ENCODE measurements at regions not wholly inside any gene's neighbourhood (a gene's known extent, or its start where the extent isn't known, plus 50 kb on each side); places are given as distances from the start of the nearest gene placed in this dataset.
"Not testable (repeated sequence)": the region's sequence is repeated elsewhere in the genome, so short reads cannot be mapped to it uniquely, and the experiment has no call there.

DNA sequence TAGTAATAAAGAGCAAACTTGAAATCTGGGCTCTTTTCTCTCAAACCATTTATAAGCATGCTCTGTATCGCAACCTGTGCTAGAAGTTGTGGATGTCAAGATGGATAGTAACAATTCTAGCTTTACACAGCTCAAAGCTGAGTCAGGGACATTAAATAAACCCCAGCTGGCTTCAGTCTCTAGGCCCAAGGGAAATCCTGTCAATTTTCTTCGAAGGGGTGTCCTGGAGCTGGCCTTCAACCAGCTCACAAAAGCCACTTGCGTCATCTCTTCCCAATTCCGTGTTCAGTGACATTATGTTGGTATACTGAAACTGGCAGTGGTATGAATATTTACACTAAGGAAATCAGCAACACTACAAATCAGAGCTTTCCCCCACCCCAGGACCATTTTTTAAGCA, 89.8 kb upstream of the PRKG2 start:
- TF ChIP-seq POLR2A (IDR thresholded peaks at IDR 0.05) (no peak), EP300 (IDR thresholded peaks at IDR 0.05) (no peak)
- TF ChIP-seq, protein P1, sequence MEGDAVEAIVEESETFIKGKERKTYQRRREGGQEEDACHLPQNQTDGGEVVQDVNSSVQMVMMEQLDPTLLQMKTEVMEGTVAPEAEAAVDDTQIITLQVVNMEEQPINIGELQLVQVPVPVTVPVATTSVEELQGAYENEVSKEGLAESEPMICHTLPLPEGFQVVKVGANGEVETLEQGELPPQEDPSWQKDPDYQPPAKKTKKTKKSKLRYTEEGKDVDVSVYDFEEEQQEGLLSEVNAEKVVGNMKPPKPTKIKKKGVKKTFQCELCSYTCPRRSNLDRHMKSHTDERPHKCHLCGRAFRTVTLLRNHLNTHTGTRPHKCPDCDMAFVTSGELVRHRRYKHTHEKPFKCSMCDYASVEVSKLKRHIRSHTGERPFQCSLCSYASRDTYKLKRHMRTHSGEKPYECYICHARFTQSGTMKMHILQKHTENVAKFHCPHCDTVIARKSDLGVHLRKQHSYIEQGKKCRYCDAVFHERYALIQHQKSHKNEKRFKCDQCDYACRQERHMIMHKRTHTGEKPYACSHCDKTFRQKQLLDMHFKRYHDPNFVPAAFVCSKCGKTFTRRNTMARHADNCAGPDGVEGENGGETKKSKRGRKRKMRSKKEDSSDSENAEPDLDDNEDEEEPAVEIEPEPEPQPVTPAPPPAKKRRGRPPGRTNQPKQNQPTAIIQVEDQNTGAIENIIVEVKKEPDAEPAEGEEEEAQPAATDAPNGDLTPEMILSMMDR (IDR thresholded peaks at IDR 0.05) = no peak
- no peaks in the 10 kb centered on the region for H3K4me1 ChIP-seq (ENCODE audit: insufficient read depth)
- H3K36me3 ChIP-seq = no peaks in the 10 kb centered on the region
- H3K4me3 ChIP-seq = no peak overlapping the region
- intact Hi-C loops (cut with DNase I) = no loop called here
- H3K27me3 ChIP-seq = no peaks in the 10 kb centered on the region
- H3K9me3 ChIP-seq = no peaks in the 10 kb centered on the region
- DNase-seq = no peak
- WGBS, 3 donors = 59 to 77% (median 69%) methylated on average over 4 of the region's 4 CpGs
- H3K27ac ChIP-seq = no peak overlapping the region

DNA sequence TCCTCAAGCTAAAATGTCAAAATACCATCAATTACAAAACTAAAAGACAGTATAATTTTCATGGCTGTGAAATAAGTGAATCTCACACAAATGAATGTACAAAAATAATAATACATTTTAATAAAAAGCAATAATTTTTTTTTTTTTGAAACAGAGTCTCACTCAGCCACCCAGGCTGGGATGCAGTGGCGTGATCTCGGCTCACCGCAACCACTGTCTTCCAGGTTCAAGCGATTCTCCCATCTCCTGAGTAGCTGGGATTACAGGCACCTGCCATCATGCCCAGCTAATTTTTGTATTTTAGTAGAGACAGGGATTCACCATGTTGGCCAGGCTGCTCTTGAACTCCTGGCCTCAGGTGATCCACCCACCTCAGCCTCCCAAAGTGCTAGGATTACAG, 85.3 kb upstream of the PRKG2 start:
- DNase-seq; H3K36me3 ChIP-seq; intact Hi-C loops (cut with DNase I); H3K4me1 ChIP-seq (ENCODE audit: insufficient read depth); H3K4me3 ChIP-seq; H3K27ac ChIP-seq; H3K9me3 ChIP-seq; H3K27me3 ChIP-seq: not testable (repeated sequence)
- WGBS, 3 donors = 92 to 97% (median 94%) methylated on average over 4 of the region's 4 CpGs

DNA sequence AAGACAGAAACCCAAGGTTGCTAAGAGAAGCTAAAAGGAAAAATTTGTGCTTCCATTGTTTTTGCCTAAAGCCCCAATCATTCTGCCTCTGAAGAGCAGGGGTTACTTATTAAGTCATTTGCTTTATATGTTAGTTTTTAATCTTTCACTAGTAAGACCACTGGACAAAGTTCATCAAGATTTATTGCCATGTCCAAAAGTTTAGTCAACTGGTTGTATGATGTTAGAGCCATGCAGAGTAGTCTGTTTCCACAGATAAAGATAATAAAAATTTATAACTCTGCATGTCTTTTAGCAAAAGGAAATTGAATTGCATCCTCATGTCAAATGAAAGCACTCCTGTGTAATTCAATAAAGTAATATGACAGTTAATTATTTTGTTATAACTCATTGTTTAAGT, 75.8 kb upstream of the PRKG2 start:
- TF ChIP-seq POLR2A (IDR thresholded peaks at IDR 0.05) (no peak), EP300 (IDR thresholded peaks at IDR 0.05) (no peak)
- TF ChIP-seq, protein P1 (IDR thresholded peaks at IDR 0.05) = no peak
- Histone ChIP-seq H3K27ac (no peak overlapping the region), H3K27me3 (no peaks in the 10 kb centered on the region), H3K9me3 (no peaks in the 10 kb centered on the region), H3K36me3 (no peaks in the 10 kb centered on the region), H3K4me1 (ENCODE audit: insufficient read depth) (no peaks in the 10 kb centered on the region), H3K4me3 (no peak overlapping the region)
- no peak for DNase-seq
- intact Hi-C loops (cut with DNase I) = no loop called here

DNA sequence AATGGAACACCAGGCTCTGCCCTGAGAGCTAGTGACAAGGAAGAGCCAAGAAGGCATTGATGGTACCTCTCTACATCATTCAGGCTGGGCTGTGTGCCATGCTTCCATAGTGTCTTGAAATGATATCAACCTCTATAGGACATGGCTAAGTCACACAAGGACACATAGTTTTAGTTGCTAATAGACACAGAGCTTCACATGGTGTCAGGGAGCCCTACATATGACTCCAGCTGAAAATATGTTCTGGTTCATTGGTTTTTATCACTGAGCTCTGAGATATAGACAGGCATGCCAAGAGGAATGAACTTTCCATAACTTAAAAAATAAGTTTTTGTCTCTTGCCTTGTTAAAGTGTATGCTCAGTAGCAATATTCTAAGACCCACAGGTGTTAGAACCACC, 72.1 kb upstream of the PRKG2 start:
- intact Hi-C loops (cut with DNase I) = no loop called here
- Histone ChIP-seq H3K27ac (no peak overlapping the region), H3K4me3 (no peak overlapping the region), H3K9me3 (no peaks in the 10 kb centered on the region), H3K36me3 (no peaks in the 10 kb centered on the region), H3K27me3 (no peaks in the 10 kb centered on the region), H3K4me1 (ENCODE audit: insufficient read depth) (no peaks in the 10 kb centered on the region)
- no peak for DNase-seq
- TF ChIP-seq, protein P1 (IDR thresholded peaks at IDR 0.05) = no peak
- TF ChIP-seq EP300 (IDR thresholded peaks at IDR 0.05) (no peak), POLR2A (IDR thresholded peaks at IDR 0.05) (no peak)

DNA sequence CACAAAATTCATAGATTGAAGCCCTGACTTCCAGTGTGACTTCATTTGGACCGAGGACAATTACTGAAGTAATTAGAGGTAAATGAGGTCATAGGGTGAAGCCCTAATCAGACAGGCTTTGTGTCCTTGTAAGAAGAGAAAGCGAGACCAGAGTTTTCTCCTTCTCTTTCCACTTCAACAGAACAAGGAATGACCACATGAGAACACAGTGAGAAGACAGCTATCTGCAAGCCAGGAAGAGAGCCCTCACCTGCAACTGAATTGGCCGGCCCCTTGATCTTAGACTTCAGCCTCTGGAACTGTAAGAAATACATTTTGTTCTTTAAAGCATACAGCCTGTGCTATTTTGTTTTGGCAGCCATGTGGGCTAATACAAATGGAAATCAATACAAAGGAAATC, 67.1 kb upstream of the PRKG2 start:
- 32 to 57% (median 37%) methylated on average over 3 of the region's 3 CpGs for WGBS, 3 donors
- H3K27ac ChIP-seq = no peak overlapping the region
- no peaks in the 10 kb centered on the region for H3K9me3 ChIP-seq
- no peaks in the 10 kb centered on the region for H3K27me3 ChIP-seq
- H3K4me1 ChIP-seq (ENCODE audit: insufficient read depth) = no peaks in the 10 kb centered on the region
- DNase-seq = no peak
- intact Hi-C loops (cut with DNase I) = no loop called here
- H3K36me3 ChIP-seq = no peaks in the 10 kb centered on the region
- no peak overlapping the region for H3K4me3 ChIP-seq
- TF ChIP-seq EP300 (IDR thresholded peaks at IDR 0.05) (no peak), POLR2A (IDR thresholded peaks at IDR 0.05) (no peak)
- TF ChIP-seq, protein P1 (IDR thresholded peaks at IDR 0.05) = no peak

Data from ovary (tissue), 7 donors.